HepG2 (cell line): ENCODE measurements at regions not wholly inside any gene's neighbourhood (a gene's known extent, or its start where the extent isn't known, plus 50 kb on each side); places are given as distances from the start of the nearest gene placed in this dataset.

Experiments used
- CBX2 ChIP-seq, 2 experiments: fragments of 200-600 bp in 1 of 2; sonication (generic); formaldehyde crosslinking in 1 of 2; IDR thresholded peaks; 2 replicates each; pipeline versions ENCODE4 v1.7.0 to v1.8.1; 2018 to 2022; ENCODE audit warnings: low read depth in 2 of 2, low read length in 1 of 2, mild to moderate bottlenecking in 1 of 2, missing genetic modification reagents in 1 of 2
- HCFC1 ChIP-seq: fragments of 150-350 bp; IDR thresholded peaks from 2 replicates; pipeline ENCODE4 v1.6.1; 2014; ENCODE audit warnings: low read depth, low read length

GRCh38 chr6:139940741-139941729 is 566.6 kb upstream of the CITED2 start:
- TF ChIP-seq CBX2 (IDR thresholded peaks at IDR 0.05; ENCODE audit: low read depth, low read length) (no peak), CBX2 (CRISPR knock-in tag; IDR thresholded peaks at IDR 0.05; ENCODE audit: low read depth) (no peak), HCFC1 (no peak)
